RWPE2 (cell line): ENCODE measurements at regions not wholly inside any gene's neighbourhood (a gene's known extent, or its start where the extent isn't known, plus 50 kb on each side); places are given as distances from the start of the nearest gene placed in this dataset.

Experiments used
- ATAC-seq: fragments of 200-7000 bp; cut with Tn5 transposase; 3 replicates; pipeline ENCODE4 v1.9.1; 2021; ENCODE audit warnings: low read depth
- DNase-seq: peaks from one replicate; pipeline ENCODE4 v3.0.0-alpha.2; 2020; ENCODE audit warnings: low spot score
- H3K27ac ChIP-seq: fragments of 450-650 bp; 2 replicates; pipeline ENCODE4 v1.5.1; 2017; ENCODE audit warnings: mild to moderate bottlenecking; ENCODE audit not compliant: poor library complexity, severe bottlenecking
- H3K27me3 ChIP-seq: fragments of 250-450 bp; sonication (Bioruptor Pico); 2 replicates; pipeline ENCODE4 v1.5.1; 2021; ENCODE audit warnings: mild to moderate bottlenecking, moderate library complexity; ENCODE audit not compliant: insufficient read depth, poor library complexity, severe bottlenecking
- H3K36me3 ChIP-seq: fragments of 250-450 bp; sonication (Bioruptor Pico); 2 replicates; pipeline ENCODE4 v1.5.1; 2020; ENCODE audit warnings: low read depth, mild to moderate bottlenecking, moderate library complexity
- H3K4me1 ChIP-seq: fragments of 250-450 bp; sonication (Bioruptor Pico); 2 replicates; pipeline ENCODE4 v1.5.1; 2021; ENCODE audit warnings: mild to moderate bottlenecking, moderate library complexity; ENCODE audit not compliant: insufficient read depth, poor library complexity, severe bottlenecking
- H3K4me3 ChIP-seq: fragments of 250-450 bp; sonication (Bioruptor Pico); 2 replicates; pipeline ENCODE4 v1.5.1; 2021; ENCODE audit warnings: mild to moderate bottlenecking, moderate library complexity; ENCODE audit not compliant: severe bottlenecking
- H3K9me3 ChIP-seq: fragments of 250-450 bp; sonication (Bioruptor Pico); 2 replicates; pipeline ENCODE4 v1.5.1; 2021; ENCODE audit warnings: mild to moderate bottlenecking, moderate library complexity; ENCODE audit not compliant: severe bottlenecking
- CTCF ChIP-seq: fragments of 450-650 bp; IDR thresholded peaks from one replicate; pipeline ENCODE4 v1.5.1; 2017; ENCODE audit warnings: mild to moderate bottlenecking, moderate library complexity; ENCODE audit not compliant: poor library complexity, severe bottlenecking

- DNase-seq (no peak), ATAC-seq (no peak)
- H3K36me3 ChIP-seq = no peaks in the 10 kb centered on the region
- no peaks in the 10 kb centered on the region for H3K27me3 ChIP-seq
- no peak overlapping the region for H3K27ac ChIP-seq
- no peaks in the 10 kb centered on the region for H3K4me1 ChIP-seq
- H3K9me3 ChIP-seq = no peaks in the 10 kb centered on the region
- TF ChIP-seq CTCF = no peak
- no peak overlapping the region for H3K4me3 ChIP-seq
These were observed 209.4 kb downstream of the DIPK2A start for GRCh38 chr3:144181062-144181461.

GRCh38 chr3:144182501-144182900 is 210.9 kb downstream of the DIPK2A start:
- ATAC-seq (no peak), DNase-seq (no peak)
- H3K4me1 ChIP-seq = no peaks in the 10 kb centered on the region
- H3K36me3 ChIP-seq = no peaks in the 10 kb centered on the region
- H3K9me3 ChIP-seq = no peaks in the 10 kb centered on the region
- TF ChIP-seq CTCF = no peak
- H3K27me3 ChIP-seq = no peaks in the 10 kb centered on the region
- H3K27ac ChIP-seq = no peak overlapping the region
- H3K4me3 ChIP-seq = no peak overlapping the region

DNA sequence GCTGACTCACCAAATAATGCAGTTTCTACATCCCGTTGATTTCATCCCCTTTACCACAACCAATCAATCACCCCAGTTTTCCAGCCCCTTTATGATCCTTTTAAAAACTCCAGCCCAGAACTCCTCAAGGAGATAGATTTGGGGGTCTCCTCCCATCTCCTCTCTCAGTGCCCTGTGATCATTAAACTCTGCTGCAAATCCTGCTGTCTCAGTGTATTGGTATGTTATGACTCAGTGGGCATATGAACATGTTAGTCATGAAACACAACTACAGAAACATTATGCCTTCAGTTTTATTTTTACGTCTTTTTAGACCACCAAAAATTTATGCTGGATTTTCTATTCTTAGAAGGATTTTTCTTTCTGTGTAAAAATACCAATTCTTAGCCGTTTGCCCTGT is 213.7 kb downstream of the DIPK2A start:
- no peaks in the 10 kb centered on the region for H3K9me3 ChIP-seq
- H3K27ac ChIP-seq = no peak overlapping the region
- H3K4me1 ChIP-seq = no peaks in the 10 kb centered on the region
- DNase-seq = no peak
- H3K27me3 ChIP-seq = no peaks in the 10 kb centered on the region
- no peaks in the 10 kb centered on the region for H3K36me3 ChIP-seq
- no peak overlapping the region for H3K4me3 ChIP-seq
- TF ChIP-seq CTCF = no peak
- no peak for ATAC-seq

DNA sequence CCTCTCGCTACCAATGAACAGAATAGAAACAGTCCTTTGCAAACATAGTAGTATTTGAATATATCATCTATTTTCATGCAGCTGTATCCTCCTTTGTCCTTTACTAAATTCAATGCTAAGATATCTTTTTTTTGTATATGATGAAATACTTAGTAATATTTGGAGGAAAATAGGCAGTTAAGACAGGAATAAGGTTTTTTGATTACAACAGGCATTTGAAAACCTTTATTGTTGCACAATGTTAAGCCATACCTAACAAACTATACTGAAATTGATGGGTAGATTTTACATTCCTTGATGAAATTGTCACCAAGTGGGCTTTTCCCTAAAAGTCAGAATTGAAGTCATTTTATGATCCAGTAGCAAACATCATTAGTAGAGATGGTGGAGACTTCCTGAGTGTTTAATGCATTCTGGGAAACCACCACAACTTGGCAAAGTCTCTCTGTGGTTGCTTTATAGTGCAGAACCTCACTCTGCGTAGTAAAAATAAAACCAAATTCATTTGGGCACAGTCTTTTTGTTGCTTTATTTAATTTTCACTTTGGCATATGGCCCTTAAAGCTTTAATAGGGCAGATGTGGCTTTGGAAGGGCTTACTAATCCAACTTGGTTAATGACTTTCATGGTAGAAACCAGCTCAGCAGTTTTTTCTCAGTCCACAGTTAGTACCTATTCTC is 216.0 kb downstream of the DIPK2A start:
- H3K27ac ChIP-seq = no peak overlapping the region
- no peaks in the 10 kb centered on the region for H3K27me3 ChIP-seq
- no peaks in the 10 kb centered on the region for H3K4me1 ChIP-seq
- DNase-seq (no peak), ATAC-seq (no peak)
- no peaks in the 10 kb centered on the region for H3K9me3 ChIP-seq
- TF ChIP-seq CTCF = no peak
- no peaks in the 10 kb centered on the region for H3K36me3 ChIP-seq
- no peak overlapping the region for H3K4me3 ChIP-seq

GRCh38 chr3:144189044-144189443 is 217.4 kb downstream of the DIPK2A start:
- H3K4me1 ChIP-seq = no peaks in the 10 kb centered on the region
- no peak overlapping the region for H3K4me3 ChIP-seq
- no peaks in the 10 kb centered on the region for H3K27me3 ChIP-seq
- no peak for TF ChIP-seq CTCF
- no peak overlapping the region for H3K27ac ChIP-seq
- no peaks in the 10 kb centered on the region for H3K36me3 ChIP-seq
- H3K9me3 ChIP-seq = no peaks in the 10 kb centered on the region
- ATAC-seq (no peak), DNase-seq (no peak)
